ENCODE measurements at regions not wholly inside any gene's neighbourhood (a gene's known extent, or its start where the extent isn't known, plus 50 kb on each side); places are given as distances from the start of the nearest gene placed in this dataset.

DNA sequence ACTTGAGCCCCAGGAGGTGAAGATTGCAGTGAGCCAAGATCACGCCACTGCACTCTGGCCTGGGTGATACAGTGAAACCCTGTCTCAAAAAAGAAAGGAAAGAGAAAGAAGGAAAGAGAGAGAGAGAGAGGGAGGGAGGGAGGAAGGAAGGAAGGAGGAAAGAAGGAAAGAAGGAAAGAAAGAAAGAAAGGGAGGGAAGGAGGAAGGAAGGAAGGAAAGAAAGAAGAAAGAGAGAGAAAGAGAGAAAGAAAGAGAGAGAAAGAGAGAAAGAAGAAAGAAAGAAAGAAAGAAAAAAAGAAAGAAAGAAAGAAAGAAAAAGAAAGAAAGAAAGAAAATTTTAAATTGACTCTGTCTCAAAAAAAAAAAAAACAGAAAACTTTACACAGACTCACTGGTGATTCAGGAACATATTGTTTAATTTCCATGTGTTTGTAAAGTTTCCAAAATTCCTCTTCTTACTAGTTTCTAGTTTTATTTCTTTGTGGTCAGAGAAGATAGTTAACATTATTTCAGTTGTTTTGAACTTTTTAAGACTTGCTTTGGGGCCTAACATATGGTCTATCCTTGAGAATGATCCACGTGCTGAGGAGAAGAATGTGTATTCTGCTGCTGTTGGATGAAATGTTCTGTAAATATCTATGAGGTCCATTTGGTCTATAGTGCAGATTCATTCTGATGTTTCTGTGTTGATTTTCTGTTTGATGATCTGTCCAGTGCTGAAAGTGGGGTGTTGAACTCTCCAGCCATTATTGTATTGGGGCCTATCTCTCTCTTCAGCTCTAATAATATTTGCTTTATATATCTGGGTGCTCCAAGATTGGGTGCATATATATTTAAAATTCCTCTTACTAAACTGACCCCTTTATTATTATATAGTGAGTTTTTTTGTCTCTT, 204.4 kb upstream of the SERP2 start:
- no peak overlapping the region for H3K27ac ChIP-seq
- TF ChIP-seq CTCF (IDR thresholded peaks at IDR 0.05) (no peak), ZFX (IDR thresholded peaks at IDR 0.05; ENCODE audit: borderline replicate concordance) (no peak)

GRCh38 chr13:44170731-44171130, 202.9 kb upstream of the SERP2 start:
- H3K27ac ChIP-seq: no peak overlapping the region
- TF ChIP-seq ZFX (IDR thresholded peaks at IDR 0.05; ENCODE audit: borderline replicate concordance): no peak
- no peak for TF ChIP-seq CTCF (IDR thresholded peaks at IDR 0.05)

DNA sequence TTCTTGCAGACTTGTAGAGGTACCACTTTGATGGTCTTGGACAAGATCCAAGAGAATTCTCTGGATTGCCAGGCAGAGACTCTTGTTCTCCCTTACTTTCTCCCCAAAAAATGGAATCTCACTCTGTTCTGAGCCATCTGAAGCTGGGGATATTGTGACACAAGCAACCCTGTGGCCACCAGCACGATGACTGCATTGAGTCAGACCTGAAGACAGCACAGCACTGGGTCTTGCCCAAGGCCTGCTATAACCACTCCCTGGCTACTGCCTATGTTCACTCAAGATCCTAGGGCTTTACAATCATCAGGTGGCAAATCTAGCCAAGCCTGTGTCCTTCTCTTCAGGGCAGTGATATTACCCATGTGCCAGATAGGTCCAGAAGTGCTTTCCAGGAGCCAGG, 202.5 kb upstream of the SERP2 start:
- TF ChIP-seq ZFX (IDR thresholded peaks at IDR 0.05; ENCODE audit: borderline replicate concordance) (no peak), CTCF (IDR thresholded peaks at IDR 0.05) (no peak)
- H3K27ac ChIP-seq: no peak overlapping the region

DNA sequence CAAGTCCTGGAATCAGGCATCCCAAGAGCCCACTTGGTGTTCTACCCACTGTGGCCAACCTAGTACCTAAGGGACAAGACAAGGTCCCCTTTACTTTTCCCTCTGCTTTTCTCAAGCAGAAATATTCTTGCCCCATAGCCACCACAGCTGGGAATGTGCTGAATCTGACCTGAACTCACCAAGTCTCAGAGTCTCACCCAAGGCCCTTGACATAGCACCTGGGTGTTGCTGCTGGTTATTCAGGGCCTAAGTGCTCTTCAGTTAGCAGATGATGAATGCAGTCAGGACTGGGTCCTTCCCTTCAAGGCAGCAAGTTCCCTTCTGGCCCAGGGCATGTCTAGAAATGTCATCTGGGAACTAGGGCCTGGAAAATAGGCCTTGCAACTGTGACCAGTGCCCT, 201.8 kb upstream of the SERP2 start:
- TF ChIP-seq ZFX (IDR thresholded peaks at IDR 0.05; ENCODE audit: borderline replicate concordance): no peak
- TF ChIP-seq CTCF (IDR thresholded peaks at IDR 0.05): no peak
- no peak overlapping the region for H3K27ac ChIP-seq

DNA sequence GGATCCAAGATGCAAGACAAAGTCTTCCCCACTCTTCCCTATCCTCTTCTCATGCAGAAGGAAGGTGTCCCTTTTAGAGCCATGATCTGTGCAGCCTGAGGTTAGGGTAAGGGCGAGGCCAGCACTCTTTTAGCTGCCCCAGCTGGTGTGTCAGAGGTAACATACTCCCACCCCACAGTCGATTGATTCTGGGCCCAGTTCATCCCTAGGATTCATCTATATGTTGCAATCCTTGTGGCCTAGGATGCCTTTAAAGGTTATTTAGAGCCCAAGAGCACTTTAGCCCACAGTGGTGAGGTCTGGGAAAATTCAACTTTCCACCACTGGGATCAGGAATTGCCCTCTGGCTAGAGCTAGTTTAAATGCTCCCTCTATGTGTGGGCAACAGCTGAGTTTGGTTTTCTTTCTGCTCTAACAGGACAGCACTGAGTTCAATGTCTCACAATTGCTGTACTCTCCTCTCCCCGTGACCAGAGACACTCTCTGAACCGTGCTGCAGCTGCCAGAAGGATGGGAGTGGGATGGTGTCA, 201.3 kb upstream of the SERP2 start:
- TF ChIP-seq ZFX (IDR thresholded peaks at IDR 0.05; ENCODE audit: borderline replicate concordance) (no peak), CTCF (IDR thresholded peaks at IDR 0.05) (no peak)

DNA sequence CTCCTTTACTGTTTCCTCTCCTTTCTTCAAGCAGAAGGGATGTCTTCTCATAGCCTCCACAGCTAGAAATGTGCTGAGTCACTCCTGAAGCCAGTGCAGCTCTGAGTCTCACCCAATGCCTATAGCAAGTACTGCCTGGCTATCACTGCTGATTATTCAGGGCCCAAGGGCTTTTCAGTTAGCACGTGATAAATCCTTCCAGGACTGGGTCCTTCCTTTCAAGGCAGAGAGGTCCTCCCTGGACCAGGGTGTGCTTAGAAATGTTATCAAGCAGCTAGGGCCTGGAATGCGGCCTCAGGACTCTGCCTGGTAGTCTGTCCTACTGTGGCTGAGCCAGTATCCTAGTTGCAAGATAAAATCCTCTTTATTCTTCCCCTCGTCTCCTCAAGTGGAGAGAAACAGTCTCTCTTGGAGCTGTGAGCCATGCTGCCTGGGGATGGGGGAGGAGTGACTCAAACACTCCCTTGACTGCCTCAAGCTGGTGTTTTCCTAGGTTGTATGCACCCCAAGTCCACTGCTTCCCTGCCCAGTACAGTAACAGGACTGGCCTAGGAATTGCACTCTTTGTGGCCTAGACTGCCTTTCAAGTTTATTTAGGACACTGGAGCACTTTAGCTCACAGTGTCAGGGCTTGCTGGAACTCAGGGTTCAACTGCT, 198.7 kb upstream of the SERP2 start:
- TF ChIP-seq ZFX (IDR thresholded peaks at IDR 0.05; ENCODE audit: borderline replicate concordance) (no peak), CTCF (IDR thresholded peaks at IDR 0.05) (no peak)
- no peak overlapping the region for H3K27ac ChIP-seq

More for the DNA sequence above, 201.3 kb upstream of the SERP2 start:
- no peak overlapping the region for H3K27ac ChIP-seq

- TF ChIP-seq CTCF (IDR thresholded peaks at IDR 0.05): no peak
- TF ChIP-seq ZFX (IDR thresholded peaks at IDR 0.05; ENCODE audit: borderline replicate concordance): no peak
- H3K27ac ChIP-seq: no peak overlapping the region
Observed at GRCh38 chr13:44176173-44176572, 197.5 kb upstream of the SERP2 start.

All from 22Rv1 (cell line).